ENCODE measurements at regions not wholly inside any gene's neighbourhood (a gene's known extent, or its start where the extent isn't known, plus 50 kb on each side); places are given as distances from the start of the nearest gene placed in this dataset.

GRCh38 chr13:99905814-99906213, 65.8 kb downstream of the ZIC5 start:
- TF ChIP-seq MAX (IDR thresholded peaks at IDR 0.05) = no peak
- TF ChIP-seq ZNF704 (CRISPR knock-in tag; IDR thresholded peaks at IDR 0.05; ENCODE audit: borderline replicate concordance) = no peak
- TF ChIP-seq ZNF639 (CRISPR knock-in tag; conservative IDR thresholded peaks at IDR 0.05) = no peak
- no peak for TF ChIP-seq FOXA1 (IDR thresholded peaks at IDR 0.05)
- TF ChIP-seq FOXA1 (CRISPR knock-in tag; IDR thresholded peaks at IDR 0.05) = no peak
- no peak for TF ChIP-seq MED13 (CRISPR knock-in tag; IDR thresholded peaks at IDR 0.05)
- TF ChIP-seq ZNF326 (CRISPR knock-in tag; IDR thresholded peaks at IDR 0.05; ENCODE audit: borderline replicate concordance) = no peak
- no peak for TF ChIP-seq STAT6 (CRISPR knock-in tag; IDR thresholded peaks at IDR 0.05; ENCODE audit: borderline replicate concordance)
- TF ChIP-seq ZBTB43 (CRISPR knock-in tag; conservative IDR thresholded peaks at IDR 0.05) = no peak
- TF ChIP-seq ZNF530 (CRISPR knock-in tag; IDR thresholded peaks at IDR 0.05; ENCODE audit: low read depth) = no peak
- TF ChIP-seq RAD21 (CRISPR knock-in tag; IDR thresholded peaks at IDR 0.05) = no peak
